SKM-1 treated with dmso at 0.1 percent for 144 hours (cell line): ENCODE measurements at regions not wholly inside any gene's neighbourhood (a gene's known extent, or its start where the extent isn't known, plus 50 kb on each side); places are given as distances from the start of the nearest gene placed in this dataset.

Experiments used
- DNase-seq: peaks from one replicate; lab custom pipeline; 2025; ENCODE audit not compliant: unreplicated experiment; lab: John Stamatoyannopoulos, UW

GRCh38 chr1:4113897-4114296 lies 213.8 kb upstream of the C1orf174 start:
- no peak for DNase-seq

- DNase-seq = no peak
These were observed 215.3 kb upstream of the C1orf174 start for GRCh38 chr1:4115191-4115900.

GRCh38 chr1:4117196-4117595 lies 217.1 kb upstream of the C1orf174 start:
- no peak for DNase-seq

DNA sequence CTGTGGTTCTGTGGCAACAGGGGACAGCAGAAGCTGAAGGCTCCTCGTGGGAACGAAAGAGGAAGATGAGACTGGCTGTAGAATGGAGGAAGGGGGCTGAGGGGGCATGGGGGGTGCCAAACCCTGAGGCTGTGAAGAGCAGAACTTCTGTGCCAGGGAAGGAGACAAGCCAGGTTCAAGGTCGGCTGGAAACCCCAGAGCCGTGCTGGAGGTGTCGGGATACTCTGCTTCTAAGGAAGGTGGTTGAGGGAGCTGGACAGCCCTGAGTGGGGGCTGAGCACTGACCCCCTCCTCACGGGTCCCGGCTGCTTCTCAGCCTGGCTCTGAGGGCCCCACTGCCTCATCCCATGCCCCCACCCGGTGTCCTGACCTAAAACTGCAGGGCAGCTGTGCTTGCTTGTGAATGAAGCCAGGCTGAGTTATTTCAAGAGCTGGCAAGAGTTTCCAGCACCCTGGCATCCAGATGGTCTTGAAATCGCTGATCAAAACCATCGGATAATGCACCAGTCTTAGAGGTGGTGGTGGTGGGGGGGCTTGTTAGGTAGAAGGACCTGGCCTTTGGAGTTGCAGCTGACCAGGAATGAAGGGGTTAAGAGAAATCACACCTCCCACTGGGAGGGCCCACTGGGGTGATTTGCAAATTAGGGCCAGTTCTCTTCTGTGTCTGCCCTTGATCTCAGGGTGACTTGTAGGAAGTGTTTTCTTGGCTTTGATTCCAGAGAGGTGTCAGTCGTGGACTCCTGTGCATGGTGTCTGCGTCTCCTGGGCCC lies 218.9 kb upstream of the C1orf174 start:
- no peak for DNase-seq

DNA sequence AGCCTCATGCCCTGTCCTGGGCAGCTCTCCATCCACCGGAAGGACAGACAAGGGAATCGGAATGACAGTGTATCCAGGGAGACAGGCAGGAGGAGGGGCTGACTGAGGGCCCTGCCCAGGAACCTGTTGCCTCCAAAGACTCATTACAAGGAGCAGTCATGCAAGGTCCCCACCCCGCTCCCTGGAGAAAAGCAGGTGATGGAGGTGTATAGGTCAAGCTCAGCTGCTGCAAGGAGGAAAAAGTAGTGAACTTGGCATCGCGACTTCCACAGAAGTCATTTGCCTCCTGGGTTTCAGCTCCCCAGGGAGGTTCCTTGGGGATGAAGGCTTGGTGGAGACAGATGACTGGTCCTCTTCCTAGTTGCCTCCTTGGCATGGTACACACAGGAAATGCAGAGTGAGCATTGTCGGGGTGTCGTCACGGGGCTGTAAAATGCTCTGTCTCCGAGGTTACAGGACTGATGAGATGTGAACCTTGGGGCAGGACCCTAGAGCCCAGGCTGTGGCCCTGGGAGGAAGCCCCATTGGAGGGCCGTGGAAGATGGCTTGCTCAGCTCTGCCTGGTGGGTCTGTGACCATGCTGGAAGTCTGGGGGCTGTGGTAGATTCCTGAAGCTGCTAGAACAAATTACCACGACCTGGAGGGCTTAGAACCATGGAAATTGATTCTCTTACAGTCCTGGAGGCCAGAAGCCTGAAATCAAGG lies 219.6 kb upstream of the C1orf174 start:
- no peak for DNase-seq

DNA sequence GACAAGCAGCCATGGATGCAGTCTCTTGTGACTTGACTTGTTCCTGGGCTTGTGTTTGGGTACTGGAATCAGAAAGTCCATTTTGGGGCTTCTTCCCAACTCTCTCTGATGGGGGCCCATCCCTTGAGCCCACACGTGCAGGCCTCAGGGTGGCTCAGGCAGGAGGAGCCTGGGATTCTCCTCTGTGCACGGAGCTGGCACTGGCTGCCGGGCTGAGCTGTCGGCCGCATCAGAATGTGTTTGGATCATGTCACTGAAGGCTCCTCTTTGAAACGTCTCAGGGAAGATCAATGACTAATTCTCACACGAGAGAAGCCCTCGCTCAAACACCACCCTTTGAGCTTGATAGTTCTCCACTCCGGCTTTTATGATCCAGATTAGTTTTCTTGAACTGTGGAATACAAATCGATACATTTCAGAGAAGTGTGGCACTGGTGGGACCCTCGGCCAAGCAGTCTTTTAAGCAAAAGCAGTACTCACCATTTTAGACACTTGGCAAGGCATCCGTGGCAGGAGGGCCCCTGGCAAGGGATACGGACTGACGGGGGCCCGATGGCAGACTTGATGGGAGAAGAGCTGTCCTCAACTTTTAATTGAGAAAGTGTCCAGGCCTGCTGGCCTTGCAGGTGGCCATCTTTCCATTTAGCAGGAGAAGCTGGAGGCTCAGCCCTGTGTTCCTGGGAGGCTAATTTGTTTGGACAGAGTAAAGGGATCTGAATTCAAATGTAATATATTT lies 220.7 kb upstream of the C1orf174 start:
- DNase-seq = no peak

GRCh38 chr1:4121293-4121684 lies 221.2 kb upstream of the C1orf174 start:
- DNase-seq = no peak

DNA sequence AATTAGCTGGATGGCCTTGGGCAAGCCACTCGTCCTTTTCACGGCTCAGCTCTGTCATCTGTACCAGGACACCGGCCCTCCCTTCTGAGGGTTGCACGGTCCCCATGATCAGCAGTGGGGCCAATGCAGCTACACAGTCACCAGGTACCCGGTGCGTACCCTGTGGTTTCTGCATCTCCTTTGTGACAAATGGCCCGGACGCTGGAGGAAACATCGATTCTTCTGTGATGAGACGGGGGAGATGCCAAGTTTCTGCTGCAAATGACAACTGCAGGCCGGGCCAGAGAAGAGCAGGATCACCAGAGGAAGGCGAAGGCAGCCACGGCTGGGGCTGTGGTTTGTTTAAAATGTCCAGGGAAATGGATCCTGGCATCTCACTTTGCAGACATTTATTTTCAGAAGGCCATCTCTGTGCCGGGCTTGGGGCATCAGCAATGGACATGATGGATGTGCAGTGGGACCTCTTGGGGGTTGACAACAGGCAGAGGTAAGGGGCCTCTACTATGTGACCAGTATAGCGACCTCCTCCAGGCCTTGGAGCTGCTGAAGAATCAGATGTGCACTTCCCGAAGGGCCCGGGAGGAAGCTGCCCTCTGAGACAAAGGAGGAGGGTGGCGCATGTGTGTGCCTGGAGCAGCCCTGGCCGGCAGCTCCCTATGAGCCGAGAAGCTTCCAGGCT lies 221.9 kb upstream of the C1orf174 start:
- no peak for DNase-seq

DNA sequence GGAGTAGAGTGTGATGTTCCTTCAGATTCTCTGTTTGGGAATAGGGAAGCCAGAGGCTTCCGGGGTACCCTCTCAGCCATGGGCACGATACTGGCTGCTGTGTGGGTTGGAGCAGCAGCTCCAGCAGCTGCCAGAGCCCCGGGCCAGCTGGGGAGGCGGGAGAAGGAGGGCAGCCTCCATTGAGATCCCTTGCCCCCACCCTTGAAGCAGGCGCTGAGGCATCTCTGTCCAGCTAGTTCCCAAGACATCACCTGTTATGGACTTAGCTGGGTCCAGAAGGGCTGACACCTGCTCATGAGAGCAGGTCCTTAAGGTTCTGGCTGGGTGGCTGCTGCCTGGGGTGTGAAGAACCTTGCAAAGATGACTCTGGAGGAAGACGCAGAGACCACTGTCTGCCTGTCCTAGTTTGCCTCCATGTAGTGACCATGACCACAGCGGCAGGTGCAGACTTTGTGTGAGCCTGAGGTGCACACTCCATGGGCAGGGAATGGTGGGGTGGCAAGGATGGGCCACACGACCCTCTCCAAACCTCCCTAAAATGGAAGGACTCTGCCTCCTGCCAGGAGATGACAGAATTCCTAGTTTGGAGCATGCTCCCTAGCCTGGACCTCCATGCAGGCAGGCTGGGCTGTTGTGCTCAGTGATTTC lies 222.6 kb upstream of the C1orf174 start:
- DNase-seq = no peak

GRCh38 chr1:4124631-4125145 lies 224.6 kb upstream of the C1orf174 start:
- DNase-seq = no peak

GRCh38 chr1:4126251-4126650 lies 226.2 kb upstream of the C1orf174 start:
- no peak for DNase-seq

DNA sequence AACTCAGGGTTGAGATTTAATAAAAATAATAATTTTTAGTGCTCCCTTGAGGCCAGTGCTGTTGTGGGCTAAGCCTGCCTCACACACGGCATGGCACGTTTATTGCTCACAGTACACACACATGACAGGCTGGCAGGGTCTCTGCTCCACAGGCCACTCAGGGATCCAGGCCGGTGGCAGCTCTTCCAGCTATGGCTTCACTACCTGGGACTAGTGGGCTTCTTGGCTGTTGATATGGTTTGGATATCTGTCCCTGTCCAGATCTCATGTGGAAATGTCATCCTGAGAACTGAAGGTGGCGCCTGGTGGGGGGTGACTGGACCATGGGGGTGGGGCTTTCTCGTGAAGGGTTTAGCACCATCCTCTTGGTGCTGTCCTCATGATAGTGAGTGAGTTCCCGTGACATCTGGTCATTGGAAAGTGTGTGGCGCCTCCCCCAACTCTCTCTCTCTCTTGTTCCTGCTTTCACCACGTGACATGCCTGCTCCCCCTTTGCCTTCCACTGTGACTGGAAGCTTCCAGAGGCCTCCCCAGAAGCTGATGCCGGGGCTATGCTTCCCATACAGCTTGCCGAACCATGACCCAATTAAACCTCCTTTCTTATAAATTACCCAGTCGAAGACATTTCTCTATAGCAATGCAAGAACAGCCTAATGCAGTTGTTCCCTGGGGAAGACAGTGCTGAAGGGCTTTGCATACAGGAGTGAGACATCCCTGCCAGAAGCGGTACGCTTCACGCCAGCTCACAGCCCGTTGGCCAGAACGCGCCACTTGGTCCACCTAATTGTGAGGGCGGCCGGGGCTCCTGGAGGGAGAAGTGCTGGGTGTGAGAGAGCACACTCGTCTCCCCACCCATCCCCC lies 226.9 kb upstream of the C1orf174 start:
- DNase-seq = no peak

DNA sequence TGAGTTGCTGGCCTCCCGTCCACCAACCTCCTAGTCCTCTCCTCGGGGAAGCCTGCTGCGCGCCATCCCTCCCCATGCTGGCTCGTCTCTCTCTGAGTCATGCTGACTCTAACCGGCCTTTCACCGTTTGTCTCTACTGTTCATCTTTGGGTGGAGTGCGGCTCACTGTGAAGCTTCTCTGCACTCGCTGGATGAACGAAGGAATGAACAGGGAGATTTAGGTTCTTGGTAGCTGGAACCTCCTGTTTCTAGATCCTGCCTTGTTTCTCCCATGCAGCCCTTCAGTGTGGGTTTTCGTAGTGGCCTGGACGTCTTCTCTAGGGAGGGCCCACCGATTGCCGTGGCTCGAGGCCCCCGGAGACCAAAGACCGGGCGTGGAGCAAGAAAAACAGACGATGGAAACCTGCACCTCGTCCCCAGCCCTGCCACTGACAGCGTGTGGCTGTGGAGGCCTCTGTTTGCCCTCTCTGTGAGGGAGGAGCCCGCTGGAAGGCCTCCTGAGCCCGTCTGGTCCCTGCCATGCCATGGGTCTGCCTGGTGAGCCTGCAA lies 227.6 kb upstream of the C1orf174 start:
- DNase-seq = no peak

DNA sequence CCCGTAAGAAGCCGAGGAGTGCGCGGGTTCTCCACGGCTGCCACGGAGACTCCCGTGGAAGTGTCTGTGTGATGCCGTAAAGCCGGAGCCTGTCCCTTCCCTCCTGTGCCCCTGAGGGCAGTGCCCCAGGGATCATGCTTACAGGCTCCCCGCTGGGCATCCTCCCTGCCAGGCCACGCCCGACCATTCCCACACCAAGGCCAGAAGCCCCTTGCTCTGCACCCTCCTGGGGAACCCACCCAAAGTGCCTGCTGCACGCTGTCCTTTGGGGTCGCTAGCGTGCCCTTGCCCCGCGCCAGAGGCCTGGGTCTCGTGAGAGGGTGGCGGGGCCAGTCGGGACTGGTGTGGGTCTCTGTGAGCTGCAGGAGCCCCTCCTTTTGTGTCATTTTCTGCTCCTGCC lies 228.5 kb upstream of the C1orf174 start:
- DNase-seq = no peak

DNA sequence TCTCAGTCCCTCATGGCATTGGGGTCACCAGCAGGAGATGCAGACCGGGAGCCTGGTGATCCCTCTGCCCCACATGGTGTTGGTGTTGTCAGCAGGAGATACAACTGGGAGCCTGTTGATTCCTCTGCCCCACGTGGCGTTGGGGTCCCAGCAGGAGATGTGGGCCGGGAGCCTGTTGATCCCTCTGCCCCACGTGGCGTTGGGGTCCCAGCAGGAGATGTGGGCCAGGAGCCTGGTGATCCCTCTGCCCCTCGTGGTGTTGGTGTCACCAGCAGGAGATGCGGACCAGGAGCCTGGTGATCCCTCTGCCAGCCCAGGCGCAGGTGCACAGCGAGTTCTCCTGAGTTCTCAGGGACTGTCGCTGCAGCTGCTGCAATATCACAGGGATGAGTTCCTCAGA lies 229.6 kb upstream of the C1orf174 start:
- no peak for DNase-seq

- no peak for DNase-seq
These were observed 230.0 kb upstream of the C1orf174 start for GRCh38 chr1:4130096-4130495.

- DNase-seq = no peak
These were observed 231.7 kb upstream of the C1orf174 start for GRCh38 chr1:4131734-4132133.

DNA sequence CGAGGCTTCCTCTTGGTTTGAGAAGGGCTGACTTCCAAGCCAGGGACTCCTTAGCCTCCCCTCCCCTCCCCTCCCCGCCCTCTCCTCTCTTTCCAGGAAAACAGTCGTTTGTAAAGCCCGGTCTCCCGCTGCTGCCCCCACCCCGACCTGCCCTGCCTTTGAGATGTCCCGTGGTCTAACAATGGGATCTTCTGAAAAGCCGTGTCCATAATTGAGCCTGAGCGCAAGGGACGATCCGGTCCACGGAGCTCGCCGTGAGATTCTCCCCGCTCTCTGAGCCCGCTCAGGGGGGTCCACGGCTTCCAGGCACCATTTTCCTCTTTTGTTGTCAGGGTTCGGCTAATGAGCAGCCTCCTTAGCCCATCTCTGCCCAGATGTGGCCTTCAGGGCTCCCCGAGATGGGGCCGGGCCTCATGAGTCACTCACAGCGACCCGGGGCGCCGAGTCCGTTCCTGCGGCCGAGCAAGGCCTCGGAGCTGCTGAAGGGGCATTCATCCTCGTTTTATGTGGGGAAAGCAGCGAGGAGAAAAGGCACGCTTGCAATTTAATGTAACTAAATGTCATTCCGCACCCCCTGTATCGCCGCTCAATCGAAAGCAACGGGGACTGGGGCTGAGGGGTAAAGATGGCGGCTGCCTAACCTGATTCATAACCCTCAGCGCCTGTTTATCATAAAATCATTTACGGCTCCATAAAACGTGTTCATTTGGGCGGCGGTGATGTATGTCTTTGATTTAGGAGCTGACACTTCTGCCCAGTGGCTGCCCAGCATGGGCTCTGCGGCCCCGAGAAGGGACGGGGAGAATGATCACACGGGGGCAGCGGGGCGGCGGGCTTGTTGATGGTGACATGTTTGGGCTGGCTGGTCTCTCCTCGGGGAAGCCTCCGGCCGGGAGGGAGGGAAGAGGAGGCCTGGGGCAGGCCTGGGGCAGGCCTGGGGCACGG lies 232.6 kb upstream of the C1orf174 start:
- no peak for DNase-seq
